Spleen (tissue), 7 donors: ENCODE measurements at regions not wholly inside any gene's neighbourhood (a gene's known extent, or its start where the extent isn't known, plus 50 kb on each side); places are given as distances from the start of the nearest gene placed in this dataset.

ENCODE experiments used
- CTCF ChIP-seq, 11 experiments: fragments of 200-600 bp in 7 of 11; fragments of 450-650 bp in 4 of 11; sonication (generic) in 4 of 11; IDR thresholded peaks in 8 of 11; conservative IDR thresholded peaks in 3 of 11; 1 replicate in 7 of 11; 2 replicates in 4 of 11; pipeline versions ENCODE4 v1.4.0 to v1.8.0; 2016 to 2021; ENCODE audit warnings: antibody characterized with exemption in 11 of 11, inconsistent platforms in 4 of 11, mild to moderate bottlenecking in 1 of 11
- POLR2A ChIP-seq, 3 donors: fragments of 450-650 bp; IDR thresholded peaks; one replicate each; pipeline ENCODE4 v1.5.1; 2017; ENCODE audit warnings: antibody characterized with exemption in 3 of 3, mild to moderate bottlenecking in 1 of 3
- POLR2AphosphoS5 ChIP-seq, 3 donors: sonication (generic); formaldehyde crosslinking; IDR thresholded peaks; one replicate each; pipeline ENCODE4 v1.5.1; 2017; ENCODE audit warnings: antibody characterized with exemption in 3 of 3
- donor health status: DM: no; HTN: no; CAD: no; lungs with moderate emphysema.
- donor health status: DM: no; HTN: no; CAD: no.
- donor health status: DM: no; HTN: no; CAD: no.

DNA sequence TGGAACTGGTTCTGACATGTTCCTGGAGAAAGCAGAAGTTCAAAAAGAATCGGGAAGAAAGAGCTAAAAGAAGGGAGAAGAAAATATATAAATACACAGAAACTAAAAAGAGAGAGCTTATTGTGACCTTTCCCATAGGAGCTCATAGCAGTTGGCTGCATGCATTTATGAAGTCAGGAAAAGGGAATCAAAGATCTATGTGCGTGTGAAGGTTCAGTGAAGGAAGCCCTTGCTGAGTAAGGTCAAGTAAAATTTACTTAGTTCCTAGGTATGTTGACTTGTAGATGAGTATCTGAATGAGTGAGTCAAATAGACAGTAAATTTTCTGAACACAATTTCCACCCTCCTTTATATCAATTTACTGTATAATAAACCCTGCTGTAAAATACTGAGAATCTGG is 632.5 kb downstream of the SLCO4C1 start:
- TF ChIP-seq CTCF (IDR thresholded peaks at IDR 0.05 in 8 of 11, conservative IDR thresholded peaks at IDR 0.05 in 3 of 11) = no peak
- TF ChIP-seq POLR2A (IDR thresholded peaks at IDR 0.05) = no peak
- TF ChIP-seq POLR2AphosphoS5 (IDR thresholded peaks at IDR 0.05) = no peak
